GM23248 (cell line): ENCODE measurements at regions not wholly inside any gene's neighbourhood (a gene's known extent, or its start where the extent isn't known, plus 50 kb on each side); places are given as distances from the start of the nearest gene placed in this dataset.

Experiments
- DNase-seq: peaks from one replicate; pipeline ENCODE4 v3.0.0-alpha.2; 2015
- H2AFZ ChIP-seq: fragments of 200-600 bp; sonication (generic); 2 replicates; pipeline ENCODE4 v1.6.1; 2016; ENCODE audit warnings: antibody characterized with exemption
- H3F3A ChIP-seq: fragments of 200-600 bp; sonication (generic); 2 replicates; pipeline ENCODE4 v1.6.1; 2016; ENCODE audit warnings: mild to moderate bottlenecking, antibody characterized with exemption, mixed run types; ENCODE audit not compliant: insufficient read depth
- H3K27ac ChIP-seq: fragments of 200-600 bp; sonication (generic); 2 replicates; pipeline ENCODE4 v1.5.1; 2016; ENCODE audit warnings: mild to moderate bottlenecking
- H3K27me3 ChIP-seq: fragments of 200-600 bp; sonication (generic); replicated peaks from 2 replicates; pipeline ENCODE4 v1.6.1; 2016; ENCODE audit warnings: mild to moderate bottlenecking; ENCODE audit not compliant: insufficient read depth
- H3K36me3 ChIP-seq: fragments of 200-600 bp; sonication (generic); 2 replicates; pipeline ENCODE4 v1.6.1; 2016; ENCODE audit warnings: low read depth, mild to moderate bottlenecking
- H3K4me1 ChIP-seq: fragments of 200-600 bp; sonication (generic); 2 replicates; pipeline ENCODE4 v1.6.1; 2016; ENCODE audit warnings: mild to moderate bottlenecking; ENCODE audit not compliant: insufficient read depth
- H3K4me2 ChIP-seq: fragments of 200-600 bp; sonication (generic); one replicate; pipeline ENCODE4 v1.6.1; 2016; ENCODE audit warnings: mild to moderate bottlenecking; ENCODE audit not compliant: unreplicated experiment
- H3K4me3 ChIP-seq: fragments of 200-600 bp; sonication (generic); 2 replicates; pipeline ENCODE4 v1.5.1; 2016; ENCODE audit warnings: mild to moderate bottlenecking
- H3K79me2 ChIP-seq: fragments of 200-600 bp; sonication (generic); 2 replicates; pipeline ENCODE4 v1.6.1; 2016; ENCODE audit warnings: mild to moderate bottlenecking; ENCODE audit not compliant: insufficient read depth
- H3K9ac ChIP-seq: fragments of 200-600 bp; sonication (generic); 2 replicates; pipeline ENCODE4 v1.6.1; 2016; ENCODE audit warnings: mild to moderate bottlenecking
- H3K9me2 ChIP-seq: fragments of 200-600 bp; sonication (generic); 2 replicates; pipeline ENCODE4 v1.6.1; 2016; ENCODE audit warnings: mixed run types, mild to moderate bottlenecking, moderate library complexity; ENCODE audit not compliant: insufficient read depth
- H3K9me3 ChIP-seq: fragments of 200-600 bp; sonication (generic); one replicate; pipeline ENCODE4 v1.6.1; 2017; ENCODE audit warnings: low read depth
- H4K20me1 ChIP-seq: fragments of 200-600 bp; sonication (generic); 2 replicates; pipeline ENCODE4 v1.6.0; 2016; ENCODE audit not compliant: insufficient read depth
- EZH2 ChIP-seq: fragments of 200-600 bp; sonication (generic); IDR thresholded peaks from 2 replicates; pipeline ENCODE4 v1.6.1; 2018; ENCODE audit warnings: antibody characterized with exemption, mild to moderate bottlenecking; ENCODE audit not compliant: insufficient read depth, poor library complexity, severe bottlenecking
- EZH2phosphoT487 ChIP-seq: fragments of 200-600 bp; sonication (generic); IDR thresholded peaks from 2 replicates; pipeline ENCODE4 v1.6.1; 2018; ENCODE audit warnings: antibody characterized with exemption, moderate library complexity, mild to moderate bottlenecking, low read depth; ENCODE audit not compliant: insufficient read depth
- WGBS, 2 experiments: methylation state at CpG; one replicate each; pipeline ENCODE4 v1.1.6; 2015 to 2017; ENCODE audit warnings: low lambda C conversion rate in 2 of 2, low coverage in 1 of 2; ENCODE audit errors: missing lambda C conversion rate in 2 of 2; 5-methylcytosine and 5-hydroxymethylcytosine counted together
- in situ Hi-C: fragments of 300-500 bp; cut with MboI; formaldehyde crosslinking; loops from 2 replicates; pipeline ENCODE4 v1.15.0; 2020

- H3F3A ChIP-seq, result no peaks in the 10 kb centered on the region
- no peaks in the 10 kb centered on the region for H4K20me1 ChIP-seq
- peak overlapping the region; percentile 67 for H2AFZ ChIP-seq
- peak; percentile 90 for DNase-seq
- no peaks in the 10 kb centered on the region for H3K79me2 ChIP-seq
- H3K27me3 ChIP-seq, result no peaks in the 10 kb centered on the region
- H3K36me3 ChIP-seq, result no peaks in the 10 kb centered on the region
- no peaks in the 10 kb centered on the region for H3K9me3 ChIP-seq
- TF ChIP-seq EZH2 (no peak), EZH2phosphoT487 (no peak)
- H3K27ac ChIP-seq, result no peak overlapping the region
- H3K4me3 ChIP-seq, result no peak overlapping the region
- no peaks in the 10 kb centered on the region for H3K9me2 ChIP-seq
- H3K4me2 ChIP-seq, result no peak overlapping the region
- WGBS, 2 experiments, result 36 to 41% methylated on average over 16 to 17 of the region's 17 CpGs
- in situ Hi-C loops, result no loop called here
- H3K4me1 ChIP-seq, result no peaks in the 10 kb centered on the region
- no peak overlapping the region for H3K9ac ChIP-seq
Observed at GRCh38 chr5:138632900-138633489, 57.8 kb upstream of the HSPA9 start.

GRCh38 chr5:138631096-138631928 is 56.1 kb upstream of the HSPA9 start:
- in situ Hi-C loops, result no loop called here

GRCh38 chr5:138629392-138629791 is 54.2 kb upstream of the HSPA9 start:
- Histone ChIP-seq H2AFZ (no peak overlapping the region), H3F3A (no peaks in the 10 kb centered on the region), H3K4me3 (no peak overlapping the region), H3K9me2 (no peaks in the 10 kb centered on the region), H3K36me3 (no peaks in the 10 kb centered on the region), H3K27ac (no peak overlapping the region), H4K20me1 (no peaks in the 10 kb centered on the region), H3K27me3 (no peaks in the 10 kb centered on the region), H3K9ac (no peak overlapping the region), H3K4me2 (no peak overlapping the region), H3K4me1 (no peaks in the 10 kb centered on the region), H3K9me3 (no peaks in the 10 kb centered on the region), H3K79me2 (no peaks in the 10 kb centered on the region)
- in situ Hi-C loops, result no loop called here
- TF ChIP-seq EZH2phosphoT487, result no peak
- no peak for TF ChIP-seq EZH2
- WGBS, 2 experiments, result 91 to 95% methylated on average over 3 of the region's 3 CpGs
- DNase-seq, result no peak

More at GRCh38 chr5:138631096-138631928, 56.1 kb upstream of the HSPA9 start:
- Histone ChIP-seq H3K9me3 (no peaks in the 10 kb centered on the region), H3K27ac (no peak overlapping the region), H3K4me3 (no peak overlapping the region), H3K36me3 (no peaks in the 10 kb centered on the region), H3K4me2 (no peak overlapping the region), H3K9ac (no peak overlapping the region), H4K20me1 (no peaks in the 10 kb centered on the region), H3K9me2 (no peaks in the 10 kb centered on the region), H2AFZ (no peak overlapping the region), H3F3A (no peaks in the 10 kb centered on the region), H3K79me2 (no peaks in the 10 kb centered on the region), H3K4me1 (no peaks in the 10 kb centered on the region), H3K27me3 (no peaks in the 10 kb centered on the region)
- TF ChIP-seq EZH2phosphoT487 (no peak), EZH2 (no peak)
- 81 to 84% methylated on average over 5 of the region's 5 CpGs for WGBS, 2 experiments
- no peak for DNase-seq

DNA sequence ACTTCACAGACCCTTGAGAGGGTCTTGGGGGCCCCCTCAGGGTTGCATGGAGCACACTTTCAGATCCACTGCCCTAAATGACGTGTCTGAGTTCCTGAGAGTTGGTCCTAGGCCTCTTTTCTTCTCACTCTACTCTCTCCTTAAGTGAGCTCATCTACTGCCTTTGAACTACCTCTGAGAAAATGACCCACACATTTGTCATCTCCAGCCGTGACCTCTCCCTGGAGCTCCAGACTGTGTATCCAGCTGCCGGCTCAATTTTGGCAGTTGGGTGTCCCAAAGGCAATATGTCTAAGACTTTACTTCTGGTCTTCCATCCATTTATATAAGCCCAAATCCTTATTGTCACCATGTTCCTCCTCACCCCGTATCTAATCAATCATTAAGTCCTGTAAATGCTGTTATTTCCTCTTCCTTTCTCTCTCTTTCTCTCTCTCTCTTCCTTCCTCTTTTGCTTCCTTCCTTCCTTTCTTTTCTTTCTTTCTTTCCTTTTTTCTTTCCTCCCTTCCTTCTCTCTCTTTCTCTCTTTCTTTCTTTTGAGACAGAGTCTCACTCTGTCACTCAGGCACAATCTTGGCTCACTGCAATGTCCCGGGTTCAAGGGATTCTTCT is 51.2 kb upstream of the HSPA9 start:
- Histone ChIP-seq H3K9ac (no peak overlapping the region), H3K27ac (no peak overlapping the region), H2AFZ (no peak overlapping the region), H3K79me2 (no peaks in the 10 kb centered on the region), H3K9me2 (no peaks in the 10 kb centered on the region), H3K4me2 (no peak overlapping the region), H3F3A (no peaks in the 10 kb centered on the region), H3K27me3 (no peaks in the 10 kb centered on the region), H3K9me3 (no peaks in the 10 kb centered on the region), H4K20me1 (no peaks in the 10 kb centered on the region), H3K4me3 (no peak overlapping the region), H3K4me1 (no peaks in the 10 kb centered on the region), H3K36me3 (no peaks in the 10 kb centered on the region)
- peak; percentile 70 for DNase-seq
- 71 to 73% methylated on average over 5 of the region's 5 CpGs for WGBS, 2 experiments
- TF ChIP-seq EZH2 (no peak), EZH2phosphoT487 (no peak)
- in situ Hi-C loops, result no loop called here
